K562 (cell line): ENCODE measurements at regions not wholly inside any gene's neighbourhood (a gene's known extent, or its start where the extent isn't known, plus 50 kb on each side); places are given as distances from the start of the nearest gene placed in this dataset.

ENCODE experiments used
- ARID3A ChIP-seq: IDR thresholded peaks from 2 replicates; pipeline ENCODE4 v1.6.1; 2012; ENCODE audit warnings: low read depth, low read length, improper control_type of control experiment, borderline replicate concordance
- CREB5 ChIP-seq: fragments of 250-450 bp; sonication (Bioruptor Pico); IDR thresholded peaks from 2 replicates; pipeline ENCODE4 v1.5.0; 2020; ENCODE audit warnings: mild to moderate bottlenecking
- HDAC1 ChIP-seq, 2 experiments: fragments of 450-650 bp; IDR thresholded peaks; 2 replicates each; pipeline ENCODE4 v1.6.1; 2016 to 2017; ENCODE audit warnings: inconsistent platforms in 1 of 2, mild to moderate bottlenecking in 1 of 2, moderate library complexity in 1 of 2
- HMGN3 ChIP-seq: IDR thresholded peaks from 2 replicates; pipeline ENCODE4 v1.6.1; 2011; ENCODE audit warnings: borderline replicate concordance, low read depth, mild to moderate bottlenecking, mixed read lengths, low read length; ENCODE audit not compliant: insufficient read length; ENCODE audit errors: extremely low read depth
- HOMEZ ChIP-seq: fragments of 250-450 bp; sonication (Bioruptor Pico); IDR thresholded peaks from 2 replicates; pipeline ENCODE4 v1.4.0; 2020; ENCODE audit warnings: mild to moderate bottlenecking, moderate library complexity
- HSF4 ChIP-seq: fragments of 250-450 bp; sonication (Bioruptor Pico); IDR thresholded peaks from 2 replicates; pipeline ENCODE4 v2.1.2; 2022; ENCODE audit warnings: mild to moderate bottlenecking, moderate library complexity, borderline replicate concordance
- IFI16 ChIP-seq: fragments of 250-450 bp; sonication (Bioruptor Pico); IDR thresholded peaks from 2 replicates; pipeline ENCODE4 v2.1.2; 2022; ENCODE audit warnings: mild to moderate bottlenecking, inconsistent platforms
- L3MBTL2 ChIP-seq: fragments of 450-650 bp; IDR thresholded peaks from 2 replicates; pipeline ENCODE4 v1.6.1; 2016; ENCODE audit warnings: mild to moderate bottlenecking, moderate library complexity
- MAFG ChIP-seq: fragments of 450-650 bp; conservative IDR thresholded peaks from 2 replicates; pipeline ENCODE4 v1.6.1; 2016; ENCODE audit warnings: missing genetic modification characterization, missing compliant biosample characterization
- MYBL2 ChIP-seq, 2 experiments: fragments of 450-650 bp in 1 of 2; sonication (generic) in 1 of 2; formaldehyde crosslinking in 1 of 2; IDR thresholded peaks; 2 replicates each; pipeline versions ENCODE4 v1.6.1 to v1.8.1; 2017 to 2022; ENCODE audit warnings: borderline replicate concordance in 1 of 2, inconsistent platforms in 1 of 2, low read depth in 1 of 2, mild to moderate bottlenecking in 1 of 2, missing genetic modification reagents in 1 of 2, moderate library complexity in 1 of 2
- NELFE ChIP-seq: IDR thresholded peaks from 2 replicates; pipeline ENCODE4 v1.6.1; 2011; ENCODE audit warnings: mild to moderate bottlenecking; ENCODE audit not compliant: insufficient read depth, insufficient read length
- PBX2 ChIP-seq, 2 experiments: IDR thresholded peaks in 1 of 2; conservative IDR thresholded peaks in 1 of 2; 2 replicates each; pipeline ENCODE4 v1.6.1; 2016; ENCODE audit warnings: low read depth in 2 of 2, mild to moderate bottlenecking in 1 of 2, missing compliant biosample characterization in 1 of 2, missing genetic modification characterization in 1 of 2, moderate library complexity in 1 of 2
- TAF7 ChIP-seq: fragments of 450-650 bp; IDR thresholded peaks from 2 replicates; pipeline ENCODE4 v1.6.1; 2016; ENCODE audit warnings: missing genetic modification characterization, missing compliant biosample characterization
- TBL1XR1 ChIP-seq, 2 experiments: IDR thresholded peaks; 2 replicates each; pipeline ENCODE4 v1.6.1; 2012; ENCODE audit warnings: improper control_type of control experiment in 2 of 2, low read length in 2 of 2, mild to moderate bottlenecking in 1 of 2
- ZEB2 ChIP-seq: fragments of 450-650 bp; IDR thresholded peaks from 2 replicates; pipeline ENCODE4 v1.6.1; 2016
- ZNF311 ChIP-seq: fragments of 250-450 bp; sonication (Bioruptor Pico); IDR thresholded peaks from 2 replicates; pipeline ENCODE4 v1.4.0; 2020; ENCODE audit warnings: mild to moderate bottlenecking, moderate library complexity
- ZNF639 ChIP-seq, 2 experiments: fragments of 200-800 bp in 1 of 2; sonication (Bioruptor generic) in 1 of 2; sonication (generic) in 1 of 2; formaldehyde crosslinking in 1 of 2; IDR thresholded peaks in 1 of 2; conservative IDR thresholded peaks in 1 of 2; 2 replicates each; pipeline versions ENCODE4 v1.5.0 to v1.6.1; 2016 to 2020; ENCODE audit warnings: missing compliant biosample characterization in 1 of 2, missing genetic modification characterization in 1 of 2, missing genetic modification reagents in 1 of 2

- TF ChIP-seq TBL1XR1 (IDR thresholded peaks at IDR 0.05; ENCODE audit: low read length in 2 of 2) (peak; percentile 28 to 60; a peak in 2 of 4 replicates), TAF7 (0 out of 2 replicates have a peak, but pooled peaks have one; percentile 29), HSF4 (CRISPR knock-in tag) (no peak; the same call in 1 of the 2 replicates), ZNF311 (CRISPR knock-in tag) (no peak), MYBL2 (IDR thresholded peaks at IDR 0.05; ENCODE audit: low read depth) (peak; percentile 46), MYBL2 (CRISPR knock-in tag; IDR thresholded peaks at IDR 0.05; ENCODE audit: borderline replicate concordance) (no peak), ZEB2 (peak; percentile 82), ZNF639 (CRISPR knock-in tag; conservative IDR thresholded peaks at IDR 0.05 in 1 of 2, IDR thresholded peaks at IDR 0.05 in 1 of 2) (peak in 1 of 2 experiments; percentile 44; a peak in 1 of 4 replicates), L3MBTL2 (peak; percentile 63), PBX2 (CRISPR knock-in tag; IDR thresholded peaks at IDR 0.05; ENCODE audit: low read depth) (no peak), PBX2 (tag; conservative IDR thresholded peaks at IDR 0.05; ENCODE audit: low read depth) (peak; percentile 92), NELFE (no peak), CREB5 (CRISPR knock-in tag) (no peak), MAFG (tag) (peak; percentile 68), HDAC1 (IDR thresholded peaks at IDR 0.05) (peak in 1 of 2 experiments; percentile 73; a peak in 3 of 4 replicates), HOMEZ (no peak), ARID3A (peak; percentile 50; the same call in 1 of the 2 replicates), HMGN3 (peak; percentile 21), IFI16 (no peak)
Measured at GRCh38 chr6:22025468-22026163, 271.2 kb downstream of the PRL start (continued).
